ENCODE measurements at regions not wholly inside any gene's neighbourhood (a gene's known extent, or its start where the extent isn't known, plus 50 kb on each side); places are given as distances from the start of the nearest gene placed in this dataset.
A peak's percentile ranks its signal among the peaks of the same experiment; 100 is the strongest.

GRCh38 chr1:83813576-83813975 is 185.4 kb downstream of the TTLL7 start:
- no peak for DNase-seq

DNA sequence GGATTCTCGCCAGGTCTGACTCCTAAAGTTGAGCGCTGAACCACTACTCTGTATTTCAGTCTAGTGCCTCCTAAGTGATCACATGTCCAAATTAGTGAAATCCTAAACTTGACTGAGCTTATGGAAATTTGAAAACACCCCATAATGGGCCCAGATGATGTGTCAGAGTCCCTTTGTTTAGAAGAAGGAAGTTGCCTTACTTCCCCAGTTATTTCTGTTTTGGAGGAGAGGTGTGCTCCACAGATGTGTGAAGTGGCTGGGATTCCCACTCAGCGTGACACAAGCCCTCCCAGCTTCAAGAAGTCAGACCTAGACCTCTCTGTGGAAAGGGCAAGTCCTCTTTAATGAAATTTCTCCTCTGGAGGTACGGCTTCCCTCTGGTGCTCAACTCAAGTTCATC is 188.8 kb downstream of the TTLL7 start:
- DNase-seq = peak; percentile 48

DNA sequence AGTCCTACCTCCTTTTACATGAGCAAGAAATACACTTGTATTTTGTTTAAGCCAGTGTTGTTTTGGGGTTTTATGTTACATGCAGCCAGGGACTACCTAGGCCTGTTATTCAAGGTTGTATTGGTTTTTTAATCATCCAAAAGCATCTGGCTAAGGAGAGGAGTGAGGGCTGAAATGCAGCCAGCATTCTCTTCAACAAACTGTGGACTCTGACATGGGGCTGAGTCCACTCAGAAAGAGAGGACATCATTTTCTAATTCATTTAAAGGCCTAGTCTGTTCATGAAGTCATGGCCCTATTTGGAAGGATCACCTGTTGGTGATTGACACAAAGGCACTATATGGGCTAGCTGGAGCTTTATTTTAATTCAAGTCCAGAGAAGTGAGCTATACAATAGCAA is 190.4 kb downstream of the TTLL7 start:
- DNase-seq = no peak

DNA sequence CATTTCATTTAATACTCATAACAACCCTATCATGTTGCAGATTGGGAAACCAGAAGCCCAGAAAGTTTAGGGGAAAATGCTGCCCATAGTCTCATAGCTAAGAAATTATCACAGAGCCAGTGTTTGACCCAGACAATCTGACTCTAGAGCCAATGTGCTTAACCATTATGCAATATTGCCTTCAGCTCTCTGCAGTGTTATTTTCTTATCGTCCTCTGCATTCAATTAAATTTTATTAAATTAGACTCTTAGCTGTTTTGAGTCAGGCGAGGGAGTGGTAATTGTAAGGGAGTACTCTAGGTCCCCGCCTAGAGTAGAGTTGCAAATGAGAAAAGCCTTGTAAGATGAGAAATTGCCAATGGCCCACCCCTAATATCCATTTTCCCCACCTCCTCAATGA is 191.1 kb downstream of the TTLL7 start:
- DNase-seq = no peak

DNA sequence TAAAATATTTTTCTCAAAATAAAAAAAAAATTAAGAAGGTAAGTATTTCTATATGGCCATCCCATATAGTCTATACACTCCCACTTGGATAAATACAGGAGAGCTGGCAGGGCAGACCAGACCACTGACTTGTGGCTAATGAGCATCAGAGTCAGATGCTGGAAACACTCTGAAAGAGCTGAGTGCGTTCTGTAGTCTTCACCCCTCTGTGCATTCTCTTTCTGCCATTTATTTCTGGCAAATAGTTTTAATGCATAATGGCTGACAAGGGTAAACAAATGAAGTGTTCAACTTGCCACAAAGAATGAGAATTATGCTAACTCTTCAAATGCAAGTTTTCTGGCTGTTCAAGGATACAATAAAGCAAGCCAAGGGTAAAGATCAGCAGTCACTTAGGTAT is 191.7 kb downstream of the TTLL7 start:
- DNase-seq = no peak

DNA sequence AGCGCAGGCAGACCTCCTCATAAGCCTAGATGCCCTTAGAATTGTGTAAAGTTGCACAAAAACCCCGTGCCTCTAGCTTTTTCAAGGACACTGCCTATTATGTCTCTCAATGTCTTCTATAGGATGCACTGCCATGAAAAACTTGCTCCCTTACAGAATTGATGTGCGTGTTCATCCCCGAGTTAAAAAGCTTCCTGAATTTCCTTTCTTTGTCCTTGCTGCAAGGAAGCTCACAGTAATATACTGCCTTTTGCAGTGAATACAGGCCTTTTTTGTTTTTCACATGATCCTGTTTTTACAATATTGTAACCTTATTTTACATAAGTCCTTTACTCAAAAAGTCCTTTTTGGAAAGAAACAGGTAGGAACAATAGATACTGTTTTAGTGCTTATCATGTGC is 193.0 kb downstream of the TTLL7 start:
- no peak for DNase-seq

DNA sequence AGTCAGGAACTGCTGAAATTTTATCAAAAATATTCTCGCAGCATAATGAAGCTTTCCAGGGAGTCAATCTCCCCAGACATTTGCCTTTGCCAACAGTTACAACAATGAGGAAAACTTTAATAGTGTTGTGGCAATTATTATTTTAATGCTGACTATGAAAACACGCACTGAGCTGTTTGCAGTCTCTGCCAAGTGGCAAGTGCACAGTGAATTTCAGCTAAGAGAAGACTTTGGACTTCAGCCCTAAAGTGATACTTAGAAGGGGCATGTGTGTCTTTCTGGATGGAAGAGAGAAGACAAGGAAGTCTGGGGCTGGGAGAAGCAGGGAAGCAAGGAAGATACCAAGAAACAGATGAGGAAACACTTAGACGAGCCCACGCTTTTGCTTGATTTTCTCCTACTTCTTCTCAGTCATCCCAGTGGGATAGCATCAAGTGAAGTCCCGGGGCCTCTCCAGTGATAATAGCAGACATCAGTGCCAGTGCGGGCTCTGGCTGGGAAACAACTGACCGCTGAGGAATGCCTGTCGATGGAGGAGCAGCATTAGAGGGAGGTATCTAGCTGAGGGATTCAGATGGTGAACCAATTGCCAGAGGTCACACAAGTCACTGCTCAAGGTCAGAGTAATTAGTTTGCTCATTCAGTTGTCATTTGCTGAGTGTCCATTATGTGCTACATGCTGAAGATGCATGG is 196.3 kb downstream of the TTLL7 start:
- no peak for DNase-seq

- DNase-seq = no peak
Measured at GRCh38 chr1:83802023-83802422, 196.9 kb downstream of the TTLL7 start.

GRCh38 chr1:83800066-83800465 is 198.9 kb downstream of the TTLL7 start:
- no peak for DNase-seq

DNA sequence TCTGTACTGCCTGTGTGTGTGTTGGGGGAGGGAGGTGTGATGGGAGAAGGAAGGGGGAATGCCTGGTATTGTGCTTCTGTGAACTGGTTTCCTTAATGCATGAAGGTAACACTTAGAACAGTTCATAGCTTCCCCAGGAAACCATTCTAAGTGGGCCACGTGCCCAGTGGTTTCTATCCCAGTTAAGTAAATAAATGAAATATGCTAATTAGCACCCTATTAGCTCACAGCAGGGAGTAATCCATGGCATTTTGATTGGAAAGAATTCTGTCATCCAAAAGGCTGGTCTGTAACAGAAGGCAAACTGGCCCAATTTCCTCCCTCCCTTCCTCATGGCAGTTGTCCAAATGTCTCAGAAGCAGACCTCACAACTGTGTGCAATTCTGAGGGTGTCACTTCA is 199.3 kb downstream of the TTLL7 start:
- no peak for DNase-seq

DNA sequence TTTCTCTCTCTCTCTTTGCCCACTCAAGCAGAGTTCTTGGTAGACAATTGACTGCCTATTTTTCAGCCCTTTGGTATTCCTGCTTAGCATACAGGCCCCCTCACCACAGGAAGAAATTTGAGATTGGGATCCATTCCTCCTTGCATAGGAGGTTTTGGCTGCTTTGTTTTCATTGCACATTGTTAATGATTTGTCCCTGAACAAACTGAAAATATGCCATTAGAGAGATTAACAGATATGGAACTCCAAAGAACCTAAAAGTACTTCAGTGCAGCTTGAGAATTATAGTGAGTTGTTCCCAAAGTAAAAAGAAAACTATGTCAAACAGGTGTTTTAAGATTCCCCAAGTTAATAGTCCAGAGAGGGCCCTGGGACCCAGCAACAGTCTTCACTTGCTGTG is 200.0 kb downstream of the TTLL7 start:
- DNase-seq = no peak

DNA sequence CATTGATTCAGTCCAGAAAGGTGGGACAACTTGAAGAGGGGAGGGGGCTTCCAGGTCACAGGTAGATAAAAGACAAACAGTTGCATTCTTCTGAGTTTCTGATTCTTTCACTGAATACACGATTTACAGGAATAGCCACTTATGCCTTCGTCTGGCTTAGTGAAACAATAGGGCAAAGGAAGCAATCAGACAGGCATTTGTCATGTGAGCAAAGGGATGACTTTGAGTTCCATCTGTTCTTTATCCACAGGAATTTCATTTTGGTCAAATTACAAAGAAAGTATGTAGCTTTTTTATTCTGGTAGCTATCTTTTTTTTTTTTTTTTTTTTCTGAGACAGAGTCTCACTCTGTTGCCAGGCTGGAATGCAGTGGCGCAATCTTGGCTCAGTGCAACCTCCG is 202.5 kb downstream of the TTLL7 start:
- DNase-seq = no peak

GRCh38 chr1:83794384-83794783 is 204.5 kb downstream of the TTLL7 start:
- DNase-seq = no peak

DNA sequence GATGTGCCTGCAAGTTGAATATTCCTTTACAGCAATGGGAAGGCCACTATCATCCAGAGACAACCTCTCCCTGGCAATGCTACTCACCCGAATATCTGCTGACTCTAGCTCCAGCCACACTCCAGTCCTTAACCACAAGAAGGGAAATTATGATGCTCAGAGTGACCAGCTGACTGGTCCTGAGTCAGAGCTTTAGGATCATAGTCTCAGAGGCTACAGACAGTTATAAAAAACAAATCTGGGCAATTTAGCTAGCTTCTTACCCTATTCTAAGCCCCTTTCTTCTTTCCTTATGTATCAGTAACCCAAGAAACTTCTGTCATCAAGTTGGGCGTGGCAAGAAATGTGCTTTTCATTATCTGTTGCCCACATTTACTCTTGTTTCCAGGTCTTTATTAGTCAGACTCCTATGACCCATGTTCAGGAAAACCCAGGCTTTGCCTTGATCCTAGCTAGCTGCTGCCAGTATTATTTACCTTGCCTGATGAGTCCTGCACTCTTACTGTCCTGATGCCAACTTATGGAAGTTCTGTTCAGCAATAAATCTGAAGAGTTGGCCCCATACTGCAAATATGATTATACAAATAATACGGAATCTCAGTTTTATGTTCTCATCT is 207.0 kb downstream of the TTLL7 start:
- no peak for DNase-seq

DNA sequence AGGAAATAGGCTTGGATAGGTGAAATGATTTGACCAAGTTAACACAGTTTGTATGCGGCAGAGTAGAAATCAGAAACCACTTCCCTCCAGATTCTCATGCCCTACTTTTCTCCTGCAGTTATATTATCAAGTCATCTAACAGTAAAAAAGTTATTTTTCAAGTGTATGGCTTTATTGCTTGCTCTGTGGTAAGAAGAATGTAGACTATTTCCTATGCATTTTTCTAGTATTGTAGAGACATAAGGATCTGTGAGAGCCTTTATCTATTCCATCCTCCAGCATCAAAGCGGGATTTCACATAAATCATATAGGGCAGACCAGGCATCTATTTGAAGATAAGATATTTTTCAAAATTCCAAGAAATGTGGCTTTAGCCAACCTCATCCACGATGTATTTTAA is 208.5 kb downstream of the TTLL7 start:
- no peak for DNase-seq

DNA sequence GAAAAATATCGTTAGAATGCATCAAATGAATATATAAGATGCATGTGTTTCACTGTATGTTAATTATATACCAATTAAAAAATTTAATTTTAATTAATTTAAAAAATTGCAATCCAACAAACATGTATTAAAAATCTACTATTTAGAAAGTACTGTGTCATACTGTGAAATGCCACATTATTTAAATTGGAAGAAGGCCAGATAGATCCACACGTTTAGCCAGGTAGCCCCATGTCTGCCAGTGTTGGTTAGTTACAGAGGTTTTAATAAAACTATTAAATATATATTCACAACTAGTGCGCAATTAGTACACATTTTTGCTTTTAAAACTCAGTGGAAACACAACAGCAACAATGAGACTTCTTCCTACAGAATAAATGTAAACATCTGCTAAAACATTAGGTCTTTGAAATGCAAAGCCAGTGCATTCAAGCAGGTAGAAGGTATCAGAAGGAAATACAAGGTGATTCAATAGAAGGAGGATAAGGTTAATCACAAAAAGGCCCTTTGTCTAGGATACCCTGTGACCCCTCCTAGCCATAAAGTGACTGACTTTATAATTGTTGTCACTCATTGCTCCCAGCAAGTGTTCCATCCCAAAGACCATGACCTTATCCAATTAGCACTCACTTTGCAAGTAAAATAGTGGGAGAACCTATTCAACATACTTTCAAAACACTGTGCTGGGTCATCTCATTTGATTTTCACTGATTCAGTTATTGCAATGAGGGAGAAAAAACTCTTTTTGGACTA is 211.5 kb downstream of the TTLL7 start:
- no peak for DNase-seq

DNA sequence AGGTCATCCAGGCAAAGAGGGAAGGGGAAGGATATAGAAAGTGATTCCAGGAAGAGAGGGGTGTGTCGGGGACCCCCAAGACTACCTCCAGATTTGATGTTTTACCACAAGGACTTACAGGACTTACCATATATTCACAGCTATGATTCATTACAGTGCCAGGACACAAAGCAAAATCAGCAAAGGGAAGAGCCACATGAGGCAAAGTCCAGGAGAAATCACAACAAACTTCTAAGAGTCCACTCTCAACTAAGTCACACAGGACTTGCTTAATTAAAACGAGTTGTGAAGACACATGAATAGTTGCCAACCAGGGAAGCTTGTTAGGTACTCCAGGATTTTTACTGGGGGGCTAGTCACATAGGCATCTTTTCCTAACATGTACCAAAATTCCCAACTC is 217.3 kb downstream of the TTLL7 start:
- no peak for DNase-seq

DNA sequence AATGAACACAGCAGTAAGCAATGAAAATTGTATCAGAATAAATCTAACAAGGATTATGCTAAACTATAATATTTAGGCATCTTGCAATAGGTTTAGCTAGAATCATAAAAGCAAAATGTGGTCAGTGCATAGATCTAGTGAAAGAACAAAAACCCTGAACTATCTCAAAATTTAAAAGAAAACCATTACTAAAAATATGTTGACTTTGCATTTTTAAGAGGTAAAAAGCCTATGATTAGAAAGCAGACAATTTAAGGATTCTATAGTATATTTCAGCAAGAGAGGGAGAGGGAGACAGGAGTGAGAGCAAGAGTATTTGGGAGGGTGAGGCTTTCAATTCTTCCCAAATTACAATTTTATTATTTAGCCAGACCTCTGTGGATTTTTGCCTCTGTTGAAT is 219.4 kb downstream of the TTLL7 start:
- DNase-seq = no peak

DNA sequence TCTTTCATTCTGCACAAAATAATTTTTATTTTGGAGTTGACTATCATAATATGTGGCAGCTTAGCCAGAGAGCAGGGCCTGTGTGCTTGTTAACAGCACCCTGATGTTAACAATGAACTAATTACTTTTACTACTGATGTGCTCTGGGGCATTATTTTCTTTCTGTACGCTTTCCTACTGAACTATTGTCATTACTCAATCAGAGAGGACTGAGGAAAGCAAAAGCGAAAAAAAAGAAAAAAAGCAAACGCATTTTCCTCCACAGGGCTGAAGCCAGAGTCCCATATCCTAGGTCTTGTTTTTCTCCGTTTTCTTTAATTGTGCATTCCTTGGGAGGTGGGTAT is 221.2 kb downstream of the TTLL7 start:
- DNase-seq = no peak

DNA sequence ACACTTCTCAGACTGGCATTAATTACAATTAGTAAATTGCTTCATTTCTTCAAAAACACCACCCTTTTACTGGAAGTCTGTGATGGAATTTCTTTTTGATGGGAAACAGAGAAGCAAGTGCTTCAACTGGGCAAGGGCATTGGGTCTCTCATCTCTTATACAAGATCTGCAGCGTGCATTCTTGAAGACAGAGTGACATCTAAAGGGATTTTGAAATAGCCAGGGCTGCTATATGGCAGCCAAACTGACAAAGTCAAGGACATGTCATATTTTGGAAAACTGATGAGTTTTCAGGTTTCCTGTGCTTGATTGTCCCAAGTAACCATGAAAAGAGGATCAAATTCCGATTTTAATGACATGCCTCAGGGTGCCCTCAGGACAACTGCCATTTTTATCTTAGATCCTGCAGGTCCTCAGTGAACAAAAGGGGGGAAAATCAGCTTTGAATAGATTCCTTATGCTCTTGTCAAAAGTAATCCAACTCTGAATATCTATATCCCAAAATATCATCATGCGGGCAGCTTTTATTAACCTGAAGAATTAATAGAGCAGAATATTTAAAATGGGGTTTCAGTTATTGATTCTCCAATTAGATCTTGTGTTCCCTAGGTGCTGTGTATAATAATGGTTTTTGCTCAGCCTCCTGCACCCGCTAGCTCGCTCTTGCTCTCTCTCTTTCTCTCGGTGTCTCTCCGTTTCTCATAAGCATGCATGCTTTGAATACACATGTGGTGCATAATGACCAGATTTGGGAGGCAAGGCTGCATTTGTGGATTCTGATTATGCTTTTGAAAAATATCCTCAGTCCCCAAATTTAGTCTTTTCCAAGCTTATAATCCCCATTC is 221.8 kb downstream of the TTLL7 start:
- no peak for DNase-seq

DNA sequence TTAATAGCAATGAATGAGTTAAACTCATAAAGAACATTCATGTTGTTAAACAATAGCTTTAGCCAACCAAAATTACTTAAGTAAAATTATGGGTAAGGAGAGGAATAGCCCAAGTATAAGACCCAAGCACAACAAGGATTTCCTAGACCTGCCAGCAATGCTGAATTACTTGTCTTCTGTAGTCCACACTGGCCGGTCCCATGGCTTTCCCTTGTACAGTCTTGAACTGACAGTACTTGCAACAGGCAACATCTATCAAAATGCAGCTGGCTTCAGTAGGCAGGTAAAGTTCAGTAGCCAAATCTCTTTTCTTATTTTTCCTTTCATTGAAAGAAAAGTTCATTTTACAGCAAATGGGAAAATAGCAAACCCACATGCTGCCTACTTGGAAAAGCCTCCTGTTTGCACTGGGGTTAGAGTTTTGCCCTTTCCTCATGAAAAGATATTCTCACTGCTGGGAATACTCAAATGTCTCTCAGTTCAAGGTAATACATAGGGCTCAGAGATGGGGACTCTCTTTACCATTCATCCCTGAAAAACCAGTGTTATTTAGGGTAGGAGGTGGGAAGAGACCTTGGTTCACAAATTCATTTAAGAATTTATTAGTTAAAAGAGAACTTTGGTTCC is 222.8 kb downstream of the TTLL7 start:
- no peak for DNase-seq

GRCh38 chr1:83773059-83773458 is 225.9 kb downstream of the TTLL7 start:
- DNase-seq = no peak

DNA sequence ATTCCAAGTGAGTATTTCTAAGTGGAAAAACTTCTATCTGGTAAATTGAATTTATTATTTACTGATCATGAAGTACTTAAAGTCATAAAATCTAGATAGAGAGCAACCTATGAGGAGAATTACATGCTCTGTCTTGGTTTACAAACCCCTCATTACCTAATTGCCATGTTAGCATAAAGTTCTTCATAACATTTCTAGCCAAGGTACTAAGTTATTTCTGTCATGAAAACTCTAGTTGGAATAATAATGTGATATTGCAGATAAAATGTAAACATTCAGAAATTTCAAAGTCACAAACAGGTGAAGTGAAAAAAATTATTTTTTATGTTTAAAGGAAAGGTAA is 228.6 kb downstream of the TTLL7 start:
- DNase-seq = no peak

All from MV-4-11 (cell line).